ENCODE measurements at regions not wholly inside any gene's neighbourhood (a gene's known extent, or its start where the extent isn't known, plus 50 kb on each side); places are given as distances from the start of the nearest gene placed in this dataset.

- TF ChIP-seq CTCF (IDR thresholded peaks at IDR 0.05; ENCODE audit: control extremely low read depth in 1 of 3, insufficient read depth in 1 of 3, low read depth in 1 of 3, low read length in 3 of 3): no peak
- no peak for TF ChIP-seq JUND (IDR thresholded peaks at IDR 0.05; ENCODE audit: low read length)
- TF ChIP-seq POLR2AphosphoS5 (IDR thresholded peaks at IDR 0.05; ENCODE audit: low read depth, low read length): no peak
- no peak for TF ChIP-seq POLR2A (IDR thresholded peaks at IDR 0.05; ENCODE audit: control extremely low read depth in 1 of 2, low read depth in 2 of 2, low read length in 2 of 2)
- no peak for TF ChIP-seq SAP30 (IDR thresholded peaks at IDR 0.05; ENCODE audit: insufficient read depth, insufficient replicate concordance, low read length)
- TF ChIP-seq EZH2 (IDR thresholded peaks at IDR 0.05; ENCODE audit: low read depth, low read length, severe bottlenecking): no peak
- TF ChIP-seq EP300 (IDR thresholded peaks at IDR 0.05; ENCODE audit: borderline replicate concordance in 1 of 2, low read depth in 2 of 2, low read length in 2 of 2): no peak
Measured at GRCh38 chr6:40907198-40907701, 131.8 kb downstream of the UNC5CL start.
